GM21528 (cell line): ENCODE measurements at regions not wholly inside any gene's neighbourhood (a gene's known extent, or its start where the extent isn't known, plus 50 kb on each side); places are given as distances from the start of the nearest gene placed in this dataset.

ENCODE experiments used
- ATAC-seq: cut with Tn5 transposase; IDR thresholded peaks from one replicate; pipeline ENCODE4 v1.9.1; 2021; ENCODE audit warnings: mild to moderate bottlenecking, moderate library complexity; ENCODE audit not compliant: unreplicated experiment, low FRiP score

DNA sequence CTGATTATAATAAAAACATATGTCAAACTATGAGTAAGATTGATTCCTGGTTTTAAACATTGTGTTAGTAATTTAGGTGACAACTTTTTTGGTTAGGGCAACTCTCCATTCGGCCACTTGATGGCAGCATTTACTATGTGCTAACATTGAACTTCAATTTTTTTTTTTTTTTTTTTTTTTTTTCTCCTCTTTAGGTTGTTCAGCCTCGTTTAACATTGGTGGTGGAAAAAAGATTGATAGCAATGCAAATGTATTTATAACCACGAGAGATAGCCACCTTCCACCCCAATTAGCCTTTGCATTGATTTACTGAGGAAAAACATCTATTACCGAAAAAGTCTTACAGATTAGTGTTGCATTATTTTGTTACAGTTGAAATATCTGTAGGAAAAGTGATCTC lies 159.1 kb downstream of the CSNK1G3 start:
- no peak for ATAC-seq
